Gastroesophageal sphincter (tissue), 2 donors: ENCODE measurements at regions not wholly inside any gene's neighbourhood (a gene's known extent, or its start where the extent isn't known, plus 50 kb on each side); places are given as distances from the start of the nearest gene placed in this dataset.

Experiments used
- POLR2A ChIP-seq, 2 donors: fragments of 450-650 bp; IDR thresholded peaks; one replicate each; pipeline ENCODE4 v1.6.1; 2017; ENCODE audit warnings: antibody characterized with exemption in 2 of 2, mild to moderate bottlenecking in 2 of 2, moderate library complexity in 1 of 2
- POLR2AphosphoS5 ChIP-seq: sonication (generic); formaldehyde crosslinking; IDR thresholded peaks from one replicate; pipeline ENCODE4 v1.6.1; 2017; ENCODE audit warnings: antibody characterized with exemption

- TF ChIP-seq POLR2AphosphoS5 (no peak), POLR2A (IDR thresholded peaks at IDR 0.05) (no peak)
Measured at GRCh38 chrX:4671344-4671743, 957.9 kb upstream of the PRKX start.
